ENCODE measurements at regions not wholly inside any gene's neighbourhood (a gene's known extent, or its start where the extent isn't known, plus 50 kb on each side); places are given as distances from the start of the nearest gene placed in this dataset.
"Not testable (repeated sequence)": the region's sequence is repeated elsewhere in the genome, so short reads cannot be mapped to it uniquely, and the experiment has no call there.

- no peak for DNase-seq (ENCODE audit: low read depth in 2 of 2)
These were observed 686.5 kb downstream of the MECOM start for GRCh38 chr3:168976969-168977368.

- no peak for DNase-seq (ENCODE audit: low read depth in 2 of 2)
These were observed 687.9 kb downstream of the MECOM start for GRCh38 chr3:168975576-168975975.

- no peak for DNase-seq (ENCODE audit: low read depth in 2 of 2)
These were observed 688.7 kb downstream of the MECOM start for GRCh38 chr3:168974617-168975403.

GRCh38 chr3:168973897-168974296 lies 689.6 kb downstream of the MECOM start:
- no peak for DNase-seq (ENCODE audit: low read depth in 2 of 2)

- DNase-seq (ENCODE audit: low read depth in 2 of 2): no peak
These were observed 690.3 kb downstream of the MECOM start for GRCh38 chr3:168973206-168973605.

- DNase-seq (ENCODE audit: low read depth in 2 of 2): no peak
These were observed 694.9 kb downstream of the MECOM start for GRCh38 chr3:168968609-168969008.

- DNase-seq (ENCODE audit: low read depth in 2 of 2): no peak
These were observed 698.8 kb downstream of the MECOM start for GRCh38 chr3:168964736-168965135.

GRCh38 chr3:168961271-168961670 lies 702.2 kb downstream of the MECOM start:
- DNase-seq (ENCODE audit: low read depth in 2 of 2): no peak

GRCh38 chr3:168959731-168960130 lies 703.8 kb downstream of the MECOM start:
- DNase-seq (ENCODE audit: low read depth in 2 of 2): no peak

- DNase-seq (ENCODE audit: low read depth in 2 of 2): no peak
These were observed 705.0 kb downstream of the MECOM start for GRCh38 chr3:168958466-168958865.

- DNase-seq (ENCODE audit: low read depth in 2 of 2): no peak
These were observed 707.4 kb downstream of the MECOM start for GRCh38 chr3:168956076-168956475.

- DNase-seq (ENCODE audit: low read depth in 2 of 2): no peak
These were observed 711.0 kb downstream of the MECOM start for GRCh38 chr3:168952551-168952950.

- no peak for DNase-seq (ENCODE audit: low read depth in 2 of 2)
These were observed 711.6 kb downstream of the MECOM start for GRCh38 chr3:168951884-168952283.

- no peak for DNase-seq (ENCODE audit: low read depth in 2 of 2)
These were observed 712.1 kb downstream of the MECOM start for GRCh38 chr3:168951368-168951767.

- DNase-seq (ENCODE audit: low read depth in 2 of 2): no peak
These were observed 712.9 kb downstream of the MECOM start for GRCh38 chr3:168950622-168951021.

- no peak for DNase-seq (ENCODE audit: low read depth in 2 of 2)
These were observed 723.8 kb downstream of the MECOM start for GRCh38 chr3:168939651-168940238.

GRCh38 chr3:168933614-168934013 lies 729.9 kb downstream of the MECOM start:
- no peak for DNase-seq (ENCODE audit: low read depth in 2 of 2)

- not testable (repeated sequence) for DNase-seq (ENCODE audit: low read depth in 2 of 2)
These were observed 733.5 kb downstream of the MECOM start for GRCh38 chr3:168929997-168930396.

GRCh38 chr3:168926426-168926825 lies 737.1 kb downstream of the MECOM start:
- no peak for DNase-seq (ENCODE audit: low read depth in 2 of 2)

GRCh38 chr3:168925568-168925967 lies 737.9 kb downstream of the MECOM start:
- no peak for DNase-seq (ENCODE audit: low read depth in 2 of 2)

- DNase-seq (ENCODE audit: low read depth in 2 of 2): no peak
These were observed 748.9 kb downstream of the MECOM start for GRCh38 chr3:168914662-168915061.

- DNase-seq (ENCODE audit: low read depth in 2 of 2): no peak
These were observed 754.3 kb downstream of the MECOM start for GRCh38 chr3:168909260-168909659.

GRCh38 chr3:168895419-168895818 lies 768.1 kb downstream of the MECOM start:
- no peak for DNase-seq (ENCODE audit: low read depth in 2 of 2)

- DNase-seq (ENCODE audit: low read depth in 2 of 2): no peak
These were observed 769.3 kb downstream of the MECOM start for GRCh38 chr3:168894214-168894613.

Measured in activated CD4-positive, alpha-beta T cell treated with anti-CD3 and anti-CD28 coated beads for 24 hours (primary cell).